ENCODE measurements at regions not wholly inside any gene's neighbourhood (a gene's known extent, or its start where the extent isn't known, plus 50 kb on each side); places are given as distances from the start of the nearest gene placed in this dataset.

- Histone ChIP-seq H3K27ac (no peak overlapping the region), H3K4me1 (no peaks in the 10 kb centered on the region), H3K36me3 (no peaks in the 10 kb centered on the region), H3K9me3 (no peaks in the 10 kb centered on the region), H3K27me3 (no peaks in the 10 kb centered on the region), H3K4me3 (no peak overlapping the region)
- intact Hi-C loops (cut with DNase I; ENCODE audit: low total_unique reads): no loop called here
- no peak for DNase-seq (ENCODE audit: low spot score in 2 of 2)
- no peak for TF ChIP-seq POLR2AphosphoS5 (IDR thresholded peaks at IDR 0.05)
- no peak for TF ChIP-seq POLR2A (IDR thresholded peaks at IDR 0.05)
- no peak for TF ChIP-seq CTCF (IDR thresholded peaks at IDR 0.05)
Observed at GRCh38 chr18:40930211-40930882, 1024.7 kb upstream of the PIK3C3 start.

GRCh38 chr18:40929399-40929798 is 1025.6 kb upstream of the PIK3C3 start:
- DNase-seq (ENCODE audit: low spot score in 2 of 2): no peak
- intact Hi-C loops (cut with DNase I; ENCODE audit: low total_unique reads): no loop called here

DNA sequence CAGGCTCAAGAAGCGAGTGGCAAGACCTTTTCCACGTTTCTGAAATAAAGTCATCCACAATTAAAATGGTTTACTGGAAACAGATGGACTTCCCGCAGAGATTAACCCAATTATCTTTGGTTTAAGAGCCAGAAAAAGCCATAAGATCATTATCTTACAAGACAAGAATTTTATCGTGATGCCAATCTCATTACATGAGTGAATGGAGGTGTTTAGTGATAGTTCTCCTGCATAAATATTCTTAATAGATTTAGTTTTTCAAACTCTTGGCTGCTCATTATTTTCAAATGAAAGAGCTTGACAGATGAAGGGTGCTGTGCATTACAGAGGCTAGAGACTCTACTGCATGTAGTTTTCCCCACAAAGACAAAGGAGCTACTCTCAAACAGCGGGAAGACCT is 1028.4 kb upstream of the PIK3C3 start:
- DNase-seq (ENCODE audit: low spot score in 2 of 2): no peak
- no peaks in the 10 kb centered on the region for H3K4me1 ChIP-seq
- H3K4me3 ChIP-seq: no peak overlapping the region
- H3K27me3 ChIP-seq: no peaks in the 10 kb centered on the region
- intact Hi-C loops (cut with DNase I; ENCODE audit: low total_unique reads): no loop called here
- no peaks in the 10 kb centered on the region for H3K9me3 ChIP-seq
- H3K27ac ChIP-seq: no peak overlapping the region
- no peak for TF ChIP-seq CTCF (IDR thresholded peaks at IDR 0.05)
- no peak for TF ChIP-seq POLR2AphosphoS5 (IDR thresholded peaks at IDR 0.05)
- TF ChIP-seq POLR2A (IDR thresholded peaks at IDR 0.05): no peak
- no peaks in the 10 kb centered on the region for H3K36me3 ChIP-seq

More at GRCh38 chr18:40929399-40929798, 1025.6 kb upstream of the PIK3C3 start:
- no peaks in the 10 kb centered on the region for H3K36me3 ChIP-seq
- no peaks in the 10 kb centered on the region for H3K27me3 ChIP-seq
- no peak for TF ChIP-seq POLR2AphosphoS5 (IDR thresholded peaks at IDR 0.05)
- no peak for TF ChIP-seq POLR2A (IDR thresholded peaks at IDR 0.05)
- no peak for TF ChIP-seq CTCF (IDR thresholded peaks at IDR 0.05)
- H3K4me3 ChIP-seq: no peak overlapping the region
- H3K27ac ChIP-seq: no peak overlapping the region
- H3K4me1 ChIP-seq: no peaks in the 10 kb centered on the region
- H3K9me3 ChIP-seq: no peaks in the 10 kb centered on the region

GRCh38 chr18:40925071-40925541 is 1029.9 kb upstream of the PIK3C3 start:
- intact Hi-C loops (cut with DNase I; ENCODE audit: low total_unique reads): no loop called here
- H3K4me1 ChIP-seq: no peaks in the 10 kb centered on the region

More at GRCh38 chr18:40925071-40925541, 1029.9 kb upstream of the PIK3C3 start:
- Histone ChIP-seq H3K4me3 (no peak overlapping the region), H3K36me3 (no peaks in the 10 kb centered on the region), H3K27ac (no peak overlapping the region), H3K9me3 (no peaks in the 10 kb centered on the region), H3K27me3 (no peaks in the 10 kb centered on the region)
- DNase-seq (ENCODE audit: low spot score in 2 of 2): no peak
- TF ChIP-seq POLR2A (IDR thresholded peaks at IDR 0.05) (no peak), POLR2AphosphoS5 (IDR thresholded peaks at IDR 0.05) (no peak), CTCF (IDR thresholded peaks at IDR 0.05) (no peak)
